ENCODE measurements at regions not wholly inside any gene's neighbourhood (a gene's known extent, or its start where the extent isn't known, plus 50 kb on each side); places are given as distances from the start of the nearest gene placed in this dataset.
"Not testable (repeated sequence)": the region's sequence is repeated elsewhere in the genome, so short reads cannot be mapped to it uniquely, and the experiment has no call there.

- H3K36me3 ChIP-seq (ENCODE audit: control insufficient read depth, insufficient read depth, low read length); BruUV-seq (replicated peaks); POLR2A ChIA-PET; H3K4me1 ChIP-seq (ENCODE audit: control insufficient read depth, insufficient read depth, low read length); intact Hi-C loops (cut with micrococcal nuclease; ENCODE audit: unreplicated experiment); ATAC-seq; H3K9me3 ChIP-seq (ENCODE audit: control insufficient read depth, insufficient read depth, low read depth, low read length); H3K27ac ChIP-seq (ENCODE audit: low read length); in situ Hi-C loops (cut with HindIII; ENCODE audit: low pct_unique_long_range_greater_than_20kb, low sequenced_read_pairs); DNase-seq (ENCODE audit: low read depth, low spot score); H3K4me3 ChIP-seq (ENCODE audit: low read depth in 2 of 2, low read length in 2 of 2); CTCF ChIA-PET: not testable (repeated sequence)
- peaks cover 21% of the 10 kb centered on the region for H3K27me3 ChIP-seq (ENCODE audit: control insufficient read depth, insufficient read depth, low read length)
These were observed 106.0 kb downstream of the BUD13 start for GRCh38 chr11:116666673-116667249.

GRCh38 chr11:116665523-116665922 lies 107.3 kb downstream of the BUD13 start:
- CTCF ChIA-PET = no interaction called here
- no peaks in the 10 kb centered on the region for H3K36me3 ChIP-seq (ENCODE audit: control insufficient read depth, insufficient read depth, low read length)
- in situ Hi-C loops (cut with HindIII; ENCODE audit: low pct_unique_long_range_greater_than_20kb, low sequenced_read_pairs) = no loop called here
- TF ChIP-seq POLR2AphosphoS5 (IDR thresholded peaks at IDR 0.05; ENCODE audit: low read depth, low read length) (no peak), REST (IDR thresholded peaks at IDR 0.05; ENCODE audit: insufficient read depth in 1 of 2, low read depth in 2 of 2, low read length in 1 of 2) (no peak), CTCF (IDR thresholded peaks at IDR 0.05) (no peak), SIN3A (IDR thresholded peaks at IDR 0.05; ENCODE audit: borderline replicate concordance, insufficient read depth, low read depth, low read length) (no peak), TCF7L2 (IDR thresholded peaks at IDR 0.05; ENCODE audit: low read depth, low read length) (no peak)
- intact Hi-C loops (cut with micrococcal nuclease; ENCODE audit: unreplicated experiment) = no loop called here
- ATAC-seq (no peak), DNase-seq (ENCODE audit: low read depth, low spot score) (no peak)
- no peaks in the 10 kb centered on the region for H3K4me1 ChIP-seq (ENCODE audit: control insufficient read depth, insufficient read depth, low read length)
- H3K4me3 ChIP-seq (ENCODE audit: low read depth in 2 of 2, low read length in 2 of 2) = no peak overlapping the region
- peaks cover 7% of the 10 kb centered on the region; the same call in 1 of the 2 replicates for H3K9me3 ChIP-seq (ENCODE audit: control insufficient read depth, insufficient read depth, low read depth, low read length)
- no TSS peak for BruUV-seq (replicated peaks)
- peaks cover 21% of the 10 kb centered on the region for H3K27me3 ChIP-seq (ENCODE audit: control insufficient read depth, insufficient read depth, low read length)
- no peak overlapping the region for H3K27ac ChIP-seq (ENCODE audit: low read length)
- POLR2A ChIA-PET = no interaction called here

GRCh38 chr11:116661056-116661455 lies 111.7 kb downstream of the BUD13 start:
- in situ Hi-C loops (cut with HindIII; ENCODE audit: low pct_unique_long_range_greater_than_20kb, low sequenced_read_pairs) (no loop called here), intact Hi-C loops (cut with micrococcal nuclease; ENCODE audit: unreplicated experiment) (no loop called here)
- no TSS peak for BruUV-seq (replicated peaks)
- ChIA-PET CTCF (no interaction called here), POLR2A (no interaction called here)
- TF ChIP-seq TCF7L2 (IDR thresholded peaks at IDR 0.05; ENCODE audit: low read depth, low read length) (no peak), POLR2AphosphoS5 (IDR thresholded peaks at IDR 0.05; ENCODE audit: low read depth, low read length) (no peak), SIN3A (IDR thresholded peaks at IDR 0.05; ENCODE audit: borderline replicate concordance, insufficient read depth, low read depth, low read length) (no peak), REST (IDR thresholded peaks at IDR 0.05; ENCODE audit: insufficient read depth in 1 of 2, low read depth in 2 of 2, low read length in 1 of 2) (no peak), CTCF (IDR thresholded peaks at IDR 0.05) (no peak)
- DNase-seq (ENCODE audit: low read depth, low spot score) (no peak), ATAC-seq (no peak)
- peaks cover 16% of the 10 kb centered on the region for H3K27me3 ChIP-seq (ENCODE audit: control insufficient read depth, insufficient read depth, low read length)
- H3K27ac ChIP-seq (ENCODE audit: low read length) = no peak overlapping the region
- peaks cover 4% of the 10 kb centered on the region; the same call in 1 of the 2 replicates for H3K9me3 ChIP-seq (ENCODE audit: control insufficient read depth, insufficient read depth, low read depth, low read length)
- H3K36me3 ChIP-seq (ENCODE audit: control insufficient read depth, insufficient read depth, low read length) = no peaks in the 10 kb centered on the region
- no peak overlapping the region for H3K4me3 ChIP-seq (ENCODE audit: low read depth in 2 of 2, low read length in 2 of 2)
- H3K4me1 ChIP-seq (ENCODE audit: control insufficient read depth, insufficient read depth, low read length) = no peaks in the 10 kb centered on the region
